GM12873 (cell line): ENCODE measurements at regions not wholly inside any gene's neighbourhood (a gene's known extent, or its start where the extent isn't known, plus 50 kb on each side); places are given as distances from the start of the nearest gene placed in this dataset.

Source experiments
- CTCF ChIP-seq: IDR thresholded peaks from 2 replicates; pipeline ENCODE4 v1.5.1; 2012; ENCODE audit warnings: low read depth, mild to moderate bottlenecking, moderate library complexity, low read length, control low read depth; ENCODE audit not compliant: insufficient read depth; ENCODE audit errors: missing control alignments

- TF ChIP-seq CTCF, result no peak
These were observed 1130.0 kb upstream of the CDH6 start for GRCh38 chr5:30063503-30063902.

GRCh38 chr5:30051976-30052375 lies 1141.5 kb upstream of the CDH6 start:
- no peak for TF ChIP-seq CTCF

- no peak for TF ChIP-seq CTCF
These were observed 1143.2 kb upstream of the CDH6 start for GRCh38 chr5:30050056-30050815.

GRCh38 chr5:30042677-30043076 lies 1150.8 kb upstream of the CDH6 start:
- TF ChIP-seq CTCF, result no peak

GRCh38 chr5:30041831-30042385 lies 1151.6 kb upstream of the CDH6 start:
- no peak for TF ChIP-seq CTCF

- no peak for TF ChIP-seq CTCF
These were observed 1152.2 kb upstream of the CDH6 start for GRCh38 chr5:30041291-30041690.

- peak; percentile 82 for TF ChIP-seq CTCF
These were observed 1152.9 kb upstream of the CDH6 start for GRCh38 chr5:30040488-30041118.
